DMS53 treated with DMSO at 0.1 percent for 48 hours (cell line): ENCODE measurements at regions not wholly inside any gene's neighbourhood (a gene's known extent, or its start where the extent isn't known, plus 50 kb on each side); places are given as distances from the start of the nearest gene placed in this dataset.
"Not testable (repeated sequence)": the region's sequence is repeated elsewhere in the genome, so short reads cannot be mapped to it uniquely, and the experiment has no call there.

Experiments
- DNase-seq: peaks from one replicate; lab custom pipeline; 2025; ENCODE audit not compliant: unreplicated experiment; lab: John Stamatoyannopoulos, UW

DNA sequence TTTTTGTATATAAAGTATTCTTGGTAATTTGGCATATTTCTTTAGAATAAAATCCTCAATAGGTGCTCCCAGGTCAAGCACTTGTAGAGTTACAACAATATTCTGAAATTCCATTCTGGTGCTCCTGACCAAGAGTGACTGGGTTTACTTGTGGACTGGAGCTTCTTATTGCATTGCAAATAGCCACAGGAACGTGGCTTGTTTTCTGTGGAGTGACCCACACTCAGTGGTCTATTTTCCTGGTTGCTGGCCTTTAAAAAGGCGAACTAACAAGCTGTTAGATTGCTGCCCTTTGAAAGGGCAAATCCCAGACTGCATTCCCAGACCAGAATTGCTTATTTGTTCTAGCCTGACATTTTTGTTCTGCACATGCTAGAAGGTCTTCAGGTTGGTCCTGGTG lies 658.8 kb upstream of the GOT2 start:
- no peak for DNase-seq

DNA sequence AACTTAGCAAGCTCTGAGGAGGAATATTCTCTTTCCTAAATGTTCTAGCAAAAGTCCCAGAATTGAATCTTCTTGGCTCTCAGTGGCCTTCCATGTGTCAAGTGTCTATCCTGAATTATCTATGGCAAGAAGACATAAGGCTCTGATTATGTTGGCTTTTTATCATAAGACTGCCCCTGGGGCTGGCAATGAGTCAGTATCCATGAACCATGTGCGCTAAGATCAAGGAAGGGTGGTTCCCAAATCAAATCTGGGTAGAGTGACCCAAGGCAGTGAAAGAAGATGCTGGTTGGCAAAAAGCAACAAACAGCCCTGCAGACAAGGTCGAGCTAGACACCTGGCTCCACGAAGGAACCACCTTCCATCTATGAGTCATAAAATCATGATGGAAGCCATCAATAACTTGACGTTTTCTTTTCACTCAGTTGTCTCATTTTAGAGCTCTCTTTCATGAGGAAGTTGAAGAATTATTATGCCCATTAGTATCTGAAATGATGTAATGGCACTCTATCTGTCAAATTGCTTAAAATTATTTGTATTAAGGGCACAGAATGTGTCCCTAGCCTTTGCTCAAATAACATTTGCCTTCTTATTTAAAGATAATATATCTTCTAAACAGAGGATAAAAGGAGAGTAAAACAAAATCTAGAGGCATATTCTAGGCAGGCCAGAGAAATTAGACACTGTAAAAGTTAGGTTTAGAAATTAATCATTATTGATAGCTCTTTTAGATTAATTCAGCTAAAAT lies 657.7 kb upstream of the GOT2 start:
- no peak for DNase-seq

DNA sequence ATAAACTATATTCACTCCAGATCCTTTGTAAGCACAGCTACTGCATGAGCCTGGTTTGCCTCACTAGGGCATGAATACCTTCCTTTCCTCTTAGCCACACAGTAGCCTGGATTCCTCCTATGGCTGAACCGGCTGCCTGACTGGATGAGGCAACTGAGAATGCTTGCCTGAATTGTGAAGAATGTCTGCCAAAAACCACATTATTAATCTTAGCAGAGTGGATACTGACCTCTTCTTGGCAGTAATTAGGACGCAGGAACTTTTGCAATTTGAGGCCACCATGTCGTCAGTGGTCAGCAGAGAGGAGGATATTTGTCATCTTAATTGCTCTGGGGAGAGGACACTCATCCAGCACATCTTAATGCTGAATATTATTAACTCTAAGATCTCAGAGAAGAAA lies 651.8 kb upstream of the GOT2 start:
- DNase-seq = no peak

- no peak for DNase-seq
Measured at GRCh38 chr16:59385491-59385890, 651.4 kb upstream of the GOT2 start.

GRCh38 chr16:59373632-59374031 lies 639.5 kb upstream of the GOT2 start:
- DNase-seq = no peak

GRCh38 chr16:59370717-59371116 lies 636.6 kb upstream of the GOT2 start:
- DNase-seq = no peak

DNA sequence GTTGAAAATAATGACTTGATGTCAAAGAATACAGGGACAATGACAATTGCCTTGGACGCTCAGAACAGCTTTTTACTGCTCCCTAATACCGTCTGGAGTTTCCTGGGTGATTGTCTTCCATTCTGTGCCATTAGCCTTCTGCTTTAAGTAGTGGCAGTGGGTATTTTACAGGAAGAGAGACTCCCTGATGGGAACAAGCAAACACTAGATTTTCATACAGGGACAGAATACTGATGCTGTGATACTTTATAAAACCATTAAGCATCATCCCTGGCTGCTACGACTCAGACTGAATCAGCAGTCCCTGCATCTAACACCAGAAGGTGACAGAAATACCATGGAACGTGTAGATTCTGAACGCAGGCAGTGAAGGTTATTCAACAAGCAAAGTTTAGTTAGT lies 635.4 kb upstream of the GOT2 start:
- no peak for DNase-seq

DNA sequence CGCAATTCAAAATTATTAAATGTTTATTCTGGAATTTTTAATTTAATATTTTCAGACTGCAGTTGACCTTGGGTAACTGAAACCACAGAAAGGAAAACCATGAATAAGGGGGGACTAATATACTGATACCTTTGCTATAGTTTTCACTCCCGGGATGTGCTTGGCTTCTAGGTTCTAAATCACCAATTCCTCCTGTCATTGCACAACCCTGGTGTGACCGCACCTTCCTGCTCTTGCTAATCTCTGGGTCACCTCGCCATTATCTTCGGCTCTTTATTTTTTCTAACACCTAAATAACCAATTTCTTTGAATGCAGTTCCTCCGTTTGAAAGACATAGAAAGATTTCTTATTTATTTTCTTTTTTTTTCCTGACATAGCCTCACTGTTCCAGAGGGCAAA lies 634.5 kb upstream of the GOT2 start:
- DNase-seq = no peak

- no peak for DNase-seq
Measured at GRCh38 chr16:59356709-59357108, 622.6 kb upstream of the GOT2 start.

DNA sequence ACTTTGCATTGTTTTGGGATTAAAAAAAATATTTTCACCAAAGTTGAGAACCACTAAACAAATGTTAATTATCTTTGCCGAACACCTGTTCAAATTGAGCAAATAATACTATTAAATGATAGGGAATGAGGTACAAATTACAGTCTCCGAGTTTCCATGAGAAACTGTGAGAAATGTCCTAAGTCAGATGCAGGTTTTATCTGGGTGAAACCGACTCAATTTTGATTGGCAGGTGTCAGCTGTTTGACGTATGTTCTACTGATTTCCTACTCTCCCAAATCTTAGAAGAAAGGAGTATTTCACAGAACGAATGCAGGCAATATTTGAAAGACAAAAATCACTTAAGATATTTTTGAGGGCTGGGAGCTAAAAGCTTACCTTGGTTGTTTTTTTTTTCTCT lies 622.0 kb upstream of the GOT2 start:
- no peak for DNase-seq

- DNase-seq = no peak
Measured at GRCh38 chr16:59355704-59356103, 621.6 kb upstream of the GOT2 start.

DNA sequence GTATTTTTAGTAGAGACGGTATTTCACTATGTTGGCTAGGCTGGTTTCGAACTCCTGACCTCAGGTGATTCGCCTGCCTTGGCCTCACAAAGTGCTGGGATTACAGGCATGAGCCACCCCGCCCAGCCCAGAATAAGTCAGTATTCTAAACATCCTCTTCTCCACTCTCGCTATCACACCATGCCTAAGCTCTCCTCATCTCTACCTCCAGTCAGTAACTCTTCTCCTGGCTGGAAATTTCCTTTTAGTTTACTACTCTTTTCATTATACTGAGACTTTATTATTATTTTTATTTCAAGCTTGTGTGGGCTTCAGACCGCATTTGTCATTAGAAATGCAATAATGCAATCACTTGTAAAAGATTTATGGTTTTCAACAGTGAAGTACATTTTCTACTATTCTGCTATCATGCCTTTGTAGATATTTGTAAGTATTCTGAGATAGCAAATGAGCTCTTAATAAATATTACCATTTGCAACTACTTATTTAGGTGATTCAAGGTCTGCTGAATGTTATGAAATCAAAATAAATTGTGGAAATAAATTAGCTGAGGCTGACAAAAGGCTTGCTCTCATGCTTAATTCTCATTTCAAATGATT lies 617.3 kb upstream of the GOT2 start:
- no peak for DNase-seq

- no peak for DNase-seq
Measured at GRCh38 chr16:59350670-59351069, 616.6 kb upstream of the GOT2 start.

GRCh38 chr16:59342669-59343068 lies 608.6 kb upstream of the GOT2 start:
- no peak for DNase-seq

DNA sequence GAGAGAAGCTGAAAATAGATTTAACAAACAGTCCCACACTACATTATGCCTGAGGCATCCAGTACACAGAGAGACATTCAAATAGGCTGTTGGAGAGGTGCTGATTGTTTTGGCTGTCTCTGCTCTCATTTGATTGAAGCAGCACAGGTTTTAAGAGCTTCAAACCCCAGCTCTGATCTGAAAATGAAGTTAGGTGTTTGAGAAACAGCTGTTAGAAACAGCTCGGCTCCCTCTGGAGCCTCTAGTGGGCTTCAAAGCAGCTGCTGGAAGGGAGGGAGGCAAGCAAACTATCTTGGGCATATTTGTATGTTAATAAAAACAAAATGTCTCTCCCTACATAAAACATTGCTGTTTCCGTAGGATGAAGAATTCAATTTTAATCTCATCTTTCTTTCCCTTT lies 607.3 kb upstream of the GOT2 start:
- no peak for DNase-seq

DNA sequence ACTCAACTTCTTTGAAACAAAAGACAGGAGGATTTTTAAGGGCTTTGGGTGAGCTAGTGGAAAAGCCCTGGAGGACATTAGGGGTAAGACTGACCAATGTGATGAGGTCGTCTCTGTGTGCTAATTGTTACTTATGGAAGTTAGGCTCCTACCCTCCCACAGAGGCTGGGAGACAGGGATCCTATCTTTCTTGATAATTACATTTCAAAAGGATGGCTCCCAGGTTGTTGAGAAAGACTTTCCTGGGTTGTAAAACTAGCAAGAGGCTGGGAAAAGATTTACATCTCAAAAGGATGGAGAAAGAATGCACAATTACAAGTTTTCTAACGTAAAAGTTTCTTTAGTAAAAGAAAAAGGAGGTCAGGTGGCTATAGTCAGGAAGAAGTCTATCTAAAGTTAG lies 605.8 kb upstream of the GOT2 start:
- DNase-seq = no peak

DNA sequence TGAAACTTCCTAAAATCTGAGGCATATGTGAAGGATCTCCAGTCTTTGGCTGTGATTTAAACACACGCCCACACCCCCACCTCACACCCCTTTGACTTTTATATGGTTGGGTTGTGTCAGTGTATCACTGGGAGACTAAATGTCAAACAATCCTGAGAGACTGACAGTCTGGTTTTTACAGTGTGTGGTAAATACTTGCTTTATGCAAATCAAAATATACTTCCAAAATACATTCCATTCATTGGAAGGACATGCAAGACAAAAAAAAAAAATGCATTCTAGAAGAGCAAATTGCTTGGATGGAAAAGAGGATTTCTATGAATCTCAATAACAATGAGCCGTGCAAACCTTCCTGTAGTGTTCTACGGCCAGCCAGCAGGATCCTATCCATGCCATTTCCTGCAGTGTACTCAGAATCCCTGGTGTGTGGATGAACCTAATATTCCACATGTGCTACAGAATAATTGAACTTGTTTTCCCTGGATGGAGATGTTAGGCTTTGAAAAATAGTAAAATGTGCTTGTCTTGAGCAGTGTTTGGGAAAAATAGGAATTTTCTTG lies 602.1 kb upstream of the GOT2 start:
- no peak for DNase-seq

- not testable (repeated sequence) for DNase-seq
Measured at GRCh38 chr16:59331708-59332107, 597.6 kb upstream of the GOT2 start.

DNA sequence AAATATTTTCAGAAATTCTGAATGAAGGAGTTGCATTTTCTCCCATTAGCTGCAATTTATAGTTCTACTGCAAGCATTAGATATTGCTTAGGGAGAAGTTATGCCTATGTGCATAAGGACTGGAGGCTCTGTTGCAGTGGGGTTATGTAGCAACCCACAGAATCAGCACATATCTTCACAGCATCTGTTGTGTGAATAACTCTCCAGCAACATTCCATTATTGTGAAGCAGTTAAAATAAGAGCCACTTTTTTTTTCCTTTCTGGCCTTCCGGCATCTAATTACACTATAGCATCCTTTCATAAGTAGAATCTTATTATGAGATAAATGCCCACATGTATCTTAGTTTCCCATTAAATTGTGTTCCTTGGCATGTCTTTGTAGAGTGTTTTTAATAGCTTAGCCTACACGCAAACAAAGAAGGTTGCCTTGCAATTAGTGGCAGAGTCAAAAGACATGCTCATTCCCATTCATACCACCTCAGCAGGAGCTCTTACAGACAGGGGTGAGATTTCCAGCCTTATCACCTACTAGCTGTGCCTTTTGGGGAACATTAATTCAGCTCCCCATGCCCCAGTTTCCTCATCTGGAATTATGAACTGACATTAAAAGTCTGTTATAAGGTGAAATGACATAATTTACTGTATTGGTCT lies 596.0 kb upstream of the GOT2 start:
- DNase-seq = no peak

DNA sequence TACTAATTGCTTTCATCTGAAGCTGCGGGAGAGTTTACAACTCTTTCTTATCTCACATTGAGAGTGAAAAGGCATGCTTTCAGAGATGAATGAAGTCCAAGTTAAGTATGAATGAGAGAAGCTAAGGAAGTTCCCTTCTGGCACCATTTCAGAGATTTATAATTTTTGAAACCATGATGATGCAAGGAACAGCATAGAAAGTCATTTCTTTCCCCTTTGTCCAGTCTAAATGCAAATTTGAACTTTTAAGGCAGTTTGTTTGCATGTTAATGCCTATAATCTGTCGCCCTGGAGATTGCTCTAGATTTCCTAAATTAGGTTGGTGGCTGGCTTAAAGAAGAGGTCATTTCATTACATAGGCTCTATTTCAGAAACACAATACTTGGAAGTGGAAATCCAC lies 594.8 kb upstream of the GOT2 start:
- DNase-seq = no peak

DNA sequence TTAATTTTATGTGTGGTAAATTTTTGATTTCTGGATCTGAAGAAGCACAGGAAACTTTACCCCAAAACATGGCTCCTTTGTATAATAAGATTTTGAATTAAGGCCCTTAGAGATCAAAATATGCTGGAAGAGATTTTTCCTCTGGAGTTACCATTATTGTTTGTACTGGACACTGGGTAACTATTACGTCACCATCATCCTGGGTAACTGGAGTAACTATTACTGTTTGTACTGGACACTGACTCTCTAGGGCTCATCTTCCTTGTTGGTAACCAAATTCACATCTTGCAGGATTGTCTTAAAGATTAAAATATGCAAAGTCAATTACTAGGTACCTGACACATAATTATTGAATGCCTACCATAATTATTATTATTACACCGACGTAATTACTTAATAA lies 593.8 kb upstream of the GOT2 start:
- DNase-seq = no peak

- no peak for DNase-seq
Measured at GRCh38 chr16:59326955-59327354, 592.8 kb upstream of the GOT2 start.
